HepG2 (cell line): ENCODE measurements at regions not wholly inside any gene's neighbourhood (a gene's known extent, or its start where the extent isn't known, plus 50 kb on each side); places are given as distances from the start of the nearest gene placed in this dataset.

Source experiments
- ATAC-seq: fragments of 200-7000 bp; cut with Tn5 transposase; 3 replicates; pipeline ENCODE4 v1.9.1; 2020; ENCODE audit warnings: mild to moderate bottlenecking, moderate library complexity
- BruUV-seq: library from RNA; stranded (reverse); fragments of 400-500 nt; replicated peaks from 2 replicates; lab custom pipeline; 2021; lab: Mats Ljungman, UMichigan
- CTCF ChIA-PET: fragments of 300-600 bp; formaldehyde crosslinking; extraction: SDS; loops from one replicate; lab custom pipeline; 2021; ENCODE audit warnings: low total read pairs, inconsistent platforms, low intra/inter-chr PET ratio; lab: Yijun Ruan, JAX
- POLR2A ChIA-PET: fragments of 350-600 bp; sonication (Branson Sonifier 250); formaldehyde crosslinking; loops from one replicate; lab custom pipeline; 2020; ENCODE audit warnings: antibody characterized with exemption, inconsistent platforms; lab: Yijun Ruan, JAX
- DNase-seq: peaks from one replicate; pipeline ENCODE4 v3.0.0-alpha.2; 2015; ENCODE audit warnings: low spot score
- FAIRE-seq: peaks from 3 replicates; lab custom pipeline; 2011; peaks lifted over from hg19 to GRCh38; lab: Jason Lieb, UNC
- H2AFZ ChIP-seq: one replicate; pipeline ENCODE4 v1.6.1; 2011; ENCODE audit warnings: low read length, inconsistent platforms
- H3K27ac ChIP-seq: fragments of 300-600 bp; 3 replicates; pipeline ENCODE4 v1.8.0; 2011; ENCODE audit warnings: mixed run types, mild to moderate bottlenecking, mixed read lengths, low read length, inconsistent platforms; ENCODE audit not compliant: insufficient read depth; ENCODE audit errors: extremely low read length
- H3K27me3 ChIP-seq, 2 experiments: fragments of 200-600 bp in 1 of 2; 2 replicates in 1 of 2; 3 replicates in 1 of 2; pipeline versions ENCODE4 v1.6.0 to v1.8.0; 2011; ENCODE audit warnings: low read length in 2 of 2, mild to moderate bottlenecking in 2 of 2, moderate library complexity in 2 of 2, inconsistent platforms in 1 of 2; ENCODE audit not compliant: insufficient read depth in 2 of 2, control insufficient read depth in 1 of 2
- H3K36me3 ChIP-seq, 2 experiments: fragments of 200-600 bp in 1 of 2; replicated peaks in 1 of 2; 2 replicates in 1 of 2; 3 replicates in 1 of 2; pipeline versions ENCODE4 v1.5.1 to v1.8.0; 2011; ENCODE audit warnings: low read length in 2 of 2, inconsistent platforms in 1 of 2; ENCODE audit not compliant: insufficient read depth in 2 of 2, control insufficient read depth in 1 of 2
- H3K4me1 ChIP-seq: 2 replicates; pipeline ENCODE4 v1.5.1; 2012; ENCODE audit warnings: low read length, inconsistent platforms; ENCODE audit not compliant: insufficient read depth
- H3K4me2 ChIP-seq: 2 replicates; pipeline ENCODE4 v1.6.0; 2011; ENCODE audit warnings: low read depth, low read length, inconsistent platforms
- H3K4me3 ChIP-seq, 3 experiments: fragments of 200-600 bp in 1 of 3; sonication (generic), shearing (Covaris generic) in 1 of 3; replicated peaks in 1 of 3; 2 replicates each; pipeline ENCODE4 v1.5.1; 2011 to 2016; ENCODE audit warnings: low read length in 3 of 3, inconsistent platforms in 2 of 3, low read depth in 2 of 3, mild to moderate bottlenecking in 2 of 3, control low read depth in 1 of 3, mixed read lengths in 1 of 3; ENCODE audit not compliant: insufficient read depth in 1 of 3
- H3K79me2 ChIP-seq: one replicate; pipeline ENCODE4 v1.6.1; 2011; ENCODE audit warnings: low read length, inconsistent platforms; ENCODE audit not compliant: insufficient read depth
- H3K9ac ChIP-seq: 2 replicates; pipeline ENCODE4 v1.6.0; 2011; ENCODE audit warnings: mild to moderate bottlenecking, low read depth, low read length, inconsistent platforms; ENCODE audit not compliant: insufficient read depth
- H3K9me3 ChIP-seq: 2 replicates; pipeline ENCODE4 v1.5.1; 2012; ENCODE audit warnings: mild to moderate bottlenecking, low read length
- H4K20me1 ChIP-seq: 2 replicates; pipeline ENCODE4 v1.6.0; 2011; ENCODE audit warnings: inconsistent platforms, mild to moderate bottlenecking, low read length, moderate library complexity; ENCODE audit not compliant: insufficient read depth
- IRF2 ChIP-seq: IDR thresholded peaks from 2 replicates; pipeline ENCODE4 v1.6.1; 2018; ENCODE audit warnings: missing genetic modification reagents, missing compliant biosample characterization
- MIXL1 ChIP-seq: IDR thresholded peaks from 2 replicates; pipeline ENCODE4 v1.6.1; 2016
- REPIN1 ChIP-seq: sonication (generic); formaldehyde crosslinking; IDR thresholded peaks from 2 replicates; pipeline ENCODE4 v1.8.0; 2022; ENCODE audit warnings: missing genetic modification reagents, low read depth, mild to moderate bottlenecking, borderline replicate concordance
- RNF219 ChIP-seq: sonication (generic); formaldehyde crosslinking; IDR thresholded peaks from 2 replicates; pipeline ENCODE4 v1.5.0; 2020; ENCODE audit warnings: mild to moderate bottlenecking, missing genetic modification reagents
- SKIL ChIP-seq: sonication (generic); formaldehyde crosslinking; IDR thresholded peaks from 2 replicates; pipeline ENCODE4 v1.8.0; 2022; ENCODE audit warnings: missing genetic modification reagents, mild to moderate bottlenecking, moderate library complexity, borderline replicate concordance
- SMARCE1 ChIP-seq: fragments of 450-650 bp; IDR thresholded peaks from 2 replicates; pipeline ENCODE4 v1.6.1; 2017; ENCODE audit warnings: borderline replicate concordance
- SUZ12 ChIP-seq: fragments of 150-350 bp; IDR thresholded peaks from 2 replicates; pipeline ENCODE4 v1.6.1; 2014; ENCODE audit warnings: low read depth, low read length
- SYNCRIP ChIP-seq: fragments of 200-400 bp; formaldehyde crosslinking; IDR thresholded peaks from 2 replicates; pipeline ENCODE4 v1.6.1; 2018; ENCODE audit warnings: mild to moderate bottlenecking, low read depth, low read length; ENCODE audit not compliant: insufficient read depth
- TEAD3 ChIP-seq: optimal IDR thresholded peaks from 2 replicates; pipeline ENCODE3; 2016; ENCODE audit warnings: borderline replicate concordance
- ZFP82 ChIP-seq: sonication (generic); formaldehyde crosslinking; IDR thresholded peaks from 2 replicates; pipeline ENCODE4 v1.5.1; 2020; ENCODE audit warnings: mild to moderate bottlenecking, missing genetic modification reagents, borderline replicate concordance
- ZNF329 ChIP-seq: sonication (generic); formaldehyde crosslinking; IDR thresholded peaks from 2 replicates; pipeline ENCODE4 v1.9.0; 2021; ENCODE audit warnings: low read depth, mild to moderate bottlenecking, missing genetic modification reagents
- ZNF343 ChIP-seq: sonication (generic); formaldehyde crosslinking; IDR thresholded peaks from 2 replicates; pipeline ENCODE4 v1.4.0; 2020; ENCODE audit warnings: mild to moderate bottlenecking, missing genetic modification reagents
- ZNF777 ChIP-seq: sonication (generic); formaldehyde crosslinking; IDR thresholded peaks from 2 replicates; pipeline ENCODE4 v1.4.0; 2020; ENCODE audit warnings: missing genetic modification reagents
- ZNF790 ChIP-seq: sonication (generic); formaldehyde crosslinking; IDR thresholded peaks from 2 replicates; pipeline ENCODE4 v1.8.0; 2022; ENCODE audit warnings: missing genetic modification reagents, mild to moderate bottlenecking, borderline replicate concordance
- WGBS: methylation state at CpG from one replicate; pipeline ENCODE4 v1.1.6; 2017; ENCODE audit warnings: low lambda C conversion rate; 5-methylcytosine and 5-hydroxymethylcytosine counted together
- in situ Hi-C: cut with HindIII; loops from 2 replicates; pipeline ENCODE4 v1.10.0; 2017; ENCODE audit warnings: low pct_unique_long_range_greater_than_20kb; ENCODE audit not compliant: extremely low pct_ligation_motif_present
- intact Hi-C: fragments of 100-400 bp; cut with micrococcal nuclease; formaldehyde crosslinking; loops from one replicate; pipeline ENCODE4 v1.10.0; 2022; ENCODE audit not compliant: unreplicated experiment
- TF ChIP-seq, protein P1 (sequence below): fragments of 450-650 bp; IDR thresholded peaks from 2 replicates; pipeline ENCODE4 v1.6.1; 2017
- TF ChIP-seq, protein P2 (sequence below): sonication (generic); formaldehyde crosslinking; IDR thresholded peaks from 2 replicates; pipeline ENCODE4 v1.4.0; 2020; ENCODE audit warnings: missing genetic modification reagents

DNA sequence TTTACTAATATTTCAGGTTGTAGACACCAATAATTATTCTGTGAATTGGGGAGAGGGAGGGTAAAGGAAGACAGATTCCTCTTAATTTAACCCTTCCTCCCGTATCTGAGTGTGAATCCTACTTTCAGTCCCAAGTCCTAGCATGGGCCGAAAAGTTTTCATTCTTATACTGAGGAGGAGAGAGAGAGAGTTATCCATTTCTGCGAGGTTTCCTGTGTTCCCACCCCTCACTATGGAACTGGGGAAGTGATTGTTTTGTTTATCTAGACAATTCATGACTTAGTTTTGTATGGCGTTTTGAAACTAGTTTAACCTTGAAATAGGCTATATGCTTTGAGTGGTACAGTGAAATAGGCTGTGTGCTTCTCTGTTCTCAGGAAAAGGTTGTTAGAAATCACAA, 134.0 kb upstream of the DPYD start:
- Histone ChIP-seq H3K79me2 (no peaks in the 10 kb centered on the region), H3K36me3 (no peaks in the 10 kb centered on the region), H3K4me1 (peaks cover 10% of the 10 kb centered on the region; the same call in 1 of the 2 replicates), H4K20me1 (no peaks in the 10 kb centered on the region), H3K4me3 (no peak overlapping the region), H3K27me3 (peaks cover 1 to 12% of the 10 kb centered on the region in 2 experiments; a peak in 2 of 5 replicates), H2AFZ (no peak overlapping the region), H3K9ac (no peak overlapping the region), H3K4me2 (no peak overlapping the region), H3K27ac (no peak overlapping the region), H3K9me3 (no peaks in the 10 kb centered on the region)
- intact Hi-C loops (loop anchor here (2.0 to 10.0 kb wide), 7 partner anchors 54 to 1180 kb away; no protein-coding TSS in a partner anchor), in situ Hi-C loops (loop anchor here (10.0 to 25.0 kb wide), 2 partner anchors 867 to 1090 kb away; no protein-coding TSS in a partner anchor)
- 9% methylated on average over 4 of the region's 4 CpGs for WGBS
- POLR2A ChIA-PET, result no interaction called here
- ATAC-seq (no peak), FAIRE-seq (no peak), DNase-seq (no peak)
- CTCF ChIA-PET, result interaction anchor here (1.5 kb wide), 1 partner anchor 1088 kb away, joined by 8 read pairs; no protein-coding TSS in a partner anchor
- BruUV-seq, result no TSS peak
- TF ChIP-seq SYNCRIP (no peak), SUZ12 (no peak), TEAD3 (CRISPR knock-in tag) (no peak), SKIL (CRISPR knock-in tag) (no peak), ZNF777 (no peak), ZFP82 (no peak), IRF2 (CRISPR knock-in tag) (no peak), ZNF329 (CRISPR knock-in tag) (no peak), ZNF790 (no peak), MIXL1 (CRISPR knock-in tag) (no peak), REPIN1 (CRISPR knock-in tag) (no peak), SMARCE1 (no peak), RNF219 (CRISPR knock-in tag) (no peak), ZNF343 (no peak)
- TF ChIP-seq, protein P1, sequence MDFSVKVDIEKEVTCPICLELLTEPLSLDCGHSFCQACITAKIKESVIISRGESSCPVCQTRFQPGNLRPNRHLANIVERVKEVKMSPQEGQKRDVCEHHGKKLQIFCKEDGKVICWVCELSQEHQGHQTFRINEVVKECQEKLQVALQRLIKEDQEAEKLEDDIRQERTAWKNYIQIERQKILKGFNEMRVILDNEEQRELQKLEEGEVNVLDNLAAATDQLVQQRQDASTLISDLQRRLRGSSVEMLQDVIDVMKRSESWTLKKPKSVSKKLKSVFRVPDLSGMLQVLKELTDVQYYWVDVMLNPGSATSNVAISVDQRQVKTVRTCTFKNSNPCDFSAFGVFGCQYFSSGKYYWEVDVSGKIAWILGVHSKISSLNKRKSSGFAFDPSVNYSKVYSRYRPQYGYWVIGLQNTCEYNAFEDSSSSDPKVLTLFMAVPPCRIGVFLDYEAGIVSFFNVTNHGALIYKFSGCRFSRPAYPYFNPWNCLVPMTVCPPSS, result no peak
- TF ChIP-seq, protein P2, sequence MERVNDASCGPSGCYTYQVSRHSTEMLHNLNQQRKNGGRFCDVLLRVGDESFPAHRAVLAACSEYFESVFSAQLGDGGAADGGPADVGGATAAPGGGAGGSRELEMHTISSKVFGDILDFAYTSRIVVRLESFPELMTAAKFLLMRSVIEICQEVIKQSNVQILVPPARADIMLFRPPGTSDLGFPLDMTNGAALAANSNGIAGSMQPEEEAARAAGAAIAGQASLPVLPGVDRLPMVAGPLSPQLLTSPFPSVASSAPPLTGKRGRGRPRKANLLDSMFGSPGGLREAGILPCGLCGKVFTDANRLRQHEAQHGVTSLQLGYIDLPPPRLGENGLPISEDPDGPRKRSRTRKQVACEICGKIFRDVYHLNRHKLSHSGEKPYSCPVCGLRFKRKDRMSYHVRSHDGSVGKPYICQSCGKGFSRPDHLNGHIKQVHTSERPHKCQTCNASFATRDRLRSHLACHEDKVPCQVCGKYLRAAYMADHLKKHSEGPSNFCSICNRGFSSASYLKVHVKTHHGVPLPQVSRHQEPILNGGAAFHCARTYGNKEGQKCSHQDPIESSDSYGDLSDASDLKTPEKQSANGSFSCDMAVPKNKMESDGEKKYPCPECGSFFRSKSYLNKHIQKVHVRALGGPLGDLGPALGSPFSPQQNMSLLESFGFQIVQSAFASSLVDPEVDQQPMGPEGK, result no peak
- TF ChIP-seq, all 625 proteins: peak for 0
